NT2/D1 (cell line): ENCODE measurements at regions not wholly inside any gene's neighbourhood (a gene's known extent, or its start where the extent isn't known, plus 50 kb on each side); places are given as distances from the start of the nearest gene placed in this dataset.

ENCODE experiments used
- DNase-seq: peaks from one replicate; pipeline ENCODE4 v3.0.0-alpha.2; 2011; ENCODE audit warnings: low read depth, low spot score
- H3K27me3 ChIP-seq: 2 replicates; pipeline ENCODE4 v1.6.0; 2011; ENCODE audit warnings: mild to moderate bottlenecking; ENCODE audit not compliant: insufficient read length, insufficient read depth
- H3K36me3 ChIP-seq: 2 replicates; pipeline ENCODE4 v1.6.1; 2011; ENCODE audit warnings: mild to moderate bottlenecking, low read length, mixed read lengths; ENCODE audit not compliant: insufficient read depth, insufficient read length
- H3K4me1 ChIP-seq: 2 replicates; pipeline ENCODE4 v1.5.1; 2011; ENCODE audit not compliant: insufficient read depth, insufficient read length
- H3K4me3 ChIP-seq: 2 replicates; pipeline ENCODE4 v1.5.1; 2011; ENCODE audit warnings: low read depth; ENCODE audit not compliant: insufficient read length
- H3K9ac ChIP-seq: 2 replicates; pipeline ENCODE4 v1.6.0; 2011; ENCODE audit warnings: low read depth; ENCODE audit not compliant: insufficient read length
- H3K9me3 ChIP-seq: 2 replicates; pipeline ENCODE4 v1.5.1; 2011; ENCODE audit warnings: mild to moderate bottlenecking, low read length; ENCODE audit not compliant: insufficient read depth
- SUZ12 ChIP-seq: IDR thresholded peaks from 2 replicates; pipeline ENCODE4 v1.6.1; 2011; ENCODE audit not compliant: insufficient read length, insufficient read depth; ENCODE audit errors: extremely low read depth
- YY1 ChIP-seq: IDR thresholded peaks from 2 replicates; pipeline ENCODE4 v1.6.1; 2011; ENCODE audit not compliant: insufficient read length, insufficient read depth
- ZNF274 ChIP-seq: IDR thresholded peaks from 2 replicates; pipeline ENCODE4 v1.6.1; 2011; ENCODE audit warnings: mild to moderate bottlenecking, low read depth, low read length

DNA sequence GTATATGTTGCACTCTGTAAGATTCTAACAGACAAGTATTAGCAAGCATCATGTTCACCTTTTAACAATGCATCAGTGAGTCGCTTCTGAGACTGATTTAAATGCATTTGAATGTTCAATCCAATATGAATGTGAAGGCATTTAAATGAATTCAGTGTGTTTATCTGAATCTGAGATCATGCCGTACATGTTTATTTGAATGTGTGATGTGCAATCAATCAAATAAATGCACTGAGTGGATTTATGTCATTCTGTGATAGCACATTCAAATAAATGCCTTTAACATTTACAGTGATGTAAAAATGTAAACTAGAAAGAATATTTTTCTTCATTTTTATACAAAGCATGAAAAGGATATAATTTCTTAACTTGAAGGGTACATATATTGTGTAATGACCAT is 1063.5 kb upstream of the NUDT12 start:
- no peak for TF ChIP-seq ZNF274
- no peak for TF ChIP-seq YY1
- TF ChIP-seq SUZ12, result no peak
- no peak overlapping the region for H3K4me3 ChIP-seq
- H3K9me3 ChIP-seq, result no peaks in the 10 kb centered on the region
- no peak overlapping the region for H3K9ac ChIP-seq
- H3K4me1 ChIP-seq, result no peaks in the 10 kb centered on the region
- no peaks in the 10 kb centered on the region for H3K36me3 ChIP-seq
- H3K27me3 ChIP-seq, result no peaks in the 10 kb centered on the region
- DNase-seq, result no peak

DNA sequence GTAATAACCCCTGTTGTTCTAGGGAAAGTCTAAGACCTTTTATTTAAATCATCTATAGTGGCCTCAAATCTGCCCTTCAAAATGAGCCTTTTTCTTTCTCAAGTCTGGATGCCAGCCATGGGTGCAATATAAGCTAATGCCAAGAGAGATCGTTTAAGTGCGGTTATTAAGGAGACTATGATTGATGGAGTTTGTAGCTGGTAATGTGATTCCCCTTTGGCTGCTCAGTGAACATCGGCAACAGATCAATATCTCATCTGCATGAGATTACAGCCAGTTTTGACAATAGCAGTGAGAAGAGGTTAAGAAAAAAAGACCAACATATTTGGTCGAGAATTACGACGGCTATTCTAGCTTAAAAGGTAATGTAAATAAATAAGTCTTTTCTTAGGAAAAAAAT is 1049.4 kb upstream of the NUDT12 start:
- TF ChIP-seq SUZ12 (no peak), ZNF274 (no peak), YY1 (no peak)
- H3K9ac ChIP-seq, result no peak overlapping the region
- no peak overlapping the region for H3K4me3 ChIP-seq
- no peaks in the 10 kb centered on the region for H3K27me3 ChIP-seq
- H3K9me3 ChIP-seq, result no peaks in the 10 kb centered on the region
- H3K36me3 ChIP-seq, result no peaks in the 10 kb centered on the region
- no peaks in the 10 kb centered on the region for H3K4me1 ChIP-seq
- no peak for DNase-seq

- H3K4me1 ChIP-seq, result no peaks in the 10 kb centered on the region
- no peaks in the 10 kb centered on the region for H3K36me3 ChIP-seq
- DNase-seq, result no peak
- TF ChIP-seq YY1 (no peak), SUZ12 (no peak)
- H3K27me3 ChIP-seq, result no peaks in the 10 kb centered on the region
- no peak overlapping the region for H3K9ac ChIP-seq
- no peaks in the 10 kb centered on the region for H3K9me3 ChIP-seq
- H3K4me3 ChIP-seq, result no peak overlapping the region
Observed at GRCh38 chr5:104611135-104611767, 1048.7 kb upstream of the NUDT12 start.

GRCh38 chr5:104606258-104606829 is 1043.8 kb upstream of the NUDT12 start:
- Histone ChIP-seq H3K9ac (no peak overlapping the region), H3K27me3 (no peaks in the 10 kb centered on the region), H3K4me1 (no peaks in the 10 kb centered on the region), H3K36me3 (no peaks in the 10 kb centered on the region), H3K4me3 (no peak overlapping the region), H3K9me3 (no peaks in the 10 kb centered on the region)
- no peak for DNase-seq
- TF ChIP-seq ZNF274, result no peak
- no peak for TF ChIP-seq YY1
- TF ChIP-seq SUZ12, result no peak

GRCh38 chr5:104599726-104600125 is 1037.1 kb upstream of the NUDT12 start:
- TF ChIP-seq SUZ12, result no peak
- TF ChIP-seq YY1, result no peak
- no peak for TF ChIP-seq ZNF274
- Histone ChIP-seq H3K36me3 (no peaks in the 10 kb centered on the region), H3K27me3 (no peaks in the 10 kb centered on the region), H3K9me3 (0 out of 2 replicates have a peak, but pooled peaks cover 7% of the 10 kb centered on the region), H3K4me3 (no peak overlapping the region), H3K9ac (no peak overlapping the region), H3K4me1 (no peaks in the 10 kb centered on the region)
- no peak for DNase-seq

DNA sequence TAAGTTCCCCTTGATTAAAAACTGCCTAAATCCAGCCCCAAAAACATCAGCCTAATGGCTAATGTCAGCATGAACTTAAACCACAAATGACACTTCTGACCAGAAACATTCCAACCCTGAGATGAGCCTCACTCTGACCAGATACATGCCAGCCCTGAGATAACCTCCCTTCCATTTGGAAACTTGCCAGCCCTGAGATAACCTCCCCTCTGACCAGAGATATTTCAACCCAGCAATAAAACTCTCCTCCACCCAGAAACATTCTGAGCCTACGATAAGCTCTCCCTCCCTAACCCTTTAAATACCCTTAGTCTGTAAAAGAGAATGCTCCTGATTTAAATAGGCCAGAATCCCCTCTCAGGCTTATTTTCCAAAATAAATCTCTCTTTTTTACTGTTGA is 1035.7 kb upstream of the NUDT12 start:
- no peak overlapping the region for H3K9ac ChIP-seq
- no peaks in the 10 kb centered on the region for H3K4me1 ChIP-seq
- 0 out of 2 replicates have a peak, but pooled peaks cover 7% of the 10 kb centered on the region for H3K9me3 ChIP-seq
- H3K36me3 ChIP-seq, result no peaks in the 10 kb centered on the region
- no peak overlapping the region for H3K4me3 ChIP-seq
- DNase-seq, result no peak
- TF ChIP-seq YY1 (no peak), SUZ12 (no peak), ZNF274 (no peak)
- no peaks in the 10 kb centered on the region for H3K27me3 ChIP-seq

DNA sequence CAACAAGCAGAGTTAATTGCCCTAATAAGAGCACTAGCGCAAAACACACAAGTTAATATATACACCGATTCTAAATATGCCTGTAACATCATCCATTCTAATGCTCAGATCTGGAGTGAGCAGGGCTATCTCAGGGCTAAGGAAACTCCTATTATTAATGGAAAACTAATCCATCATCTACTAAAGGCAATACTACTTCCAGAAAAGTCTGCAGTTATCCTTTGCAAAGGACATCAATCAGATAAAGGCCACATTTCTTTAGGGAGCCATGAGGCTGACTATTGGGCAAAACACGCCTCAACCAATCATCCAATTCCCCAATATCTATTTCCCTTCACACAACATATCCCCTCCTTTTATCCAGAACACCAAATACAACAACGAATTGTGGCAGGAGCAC is 1032.3 kb upstream of the NUDT12 start:
- H3K27me3 ChIP-seq, result no peaks in the 10 kb centered on the region
- no peak overlapping the region for H3K9ac ChIP-seq
- DNase-seq, result no peak
- H3K36me3 ChIP-seq, result no peaks in the 10 kb centered on the region
- TF ChIP-seq ZNF274, result no peak
- no peak for TF ChIP-seq SUZ12
- TF ChIP-seq YY1, result no peak
- H3K4me3 ChIP-seq, result no peak overlapping the region
- no peaks in the 10 kb centered on the region for H3K4me1 ChIP-seq
- peaks cover 12% of the 10 kb centered on the region; the same call in 1 of the 2 replicates for H3K9me3 ChIP-seq
